Small intestine (tissue), 7 donors: ENCODE measurements at regions not wholly inside any gene's neighbourhood (a gene's known extent, or its start where the extent isn't known, plus 50 kb on each side); places are given as distances from the start of the nearest gene placed in this dataset.

Experiments
- DNase-seq, 2 donors: peaks; one replicate each; pipeline versions ENCODE4 v3.0.0 to v3.0.0-alpha.2; 2013
- FAIRE-seq: peaks from 2 replicates; lab custom pipeline; 2012; peaks lifted over from hg19 to GRCh38; lab: Jason Lieb, UNC
- H3K27ac ChIP-seq, 3 donors: one replicate each; pipeline ENCODE4 v1.5.1; 2013; ENCODE audit warnings: low read length in 2 of 3, mild to moderate bottlenecking in 2 of 3, control low read depth in 1 of 3, inconsistent platforms in 1 of 3, low read depth in 1 of 3, moderate library complexity in 1 of 3
- H3K27me3 ChIP-seq, 3 donors: one replicate each; pipeline ENCODE4 v1.6.1; 2013; ENCODE audit warnings: low read length in 3 of 3, inconsistent platforms in 1 of 3; ENCODE audit not compliant: control insufficient read depth in 3 of 3, insufficient read depth in 3 of 3
- H3K36me3 ChIP-seq, 3 donors: one replicate each; pipeline ENCODE4 v1.6.1; 2013; ENCODE audit warnings: low read length in 3 of 3, inconsistent platforms in 1 of 3, low read depth in 1 of 3, mild to moderate bottlenecking in 1 of 3, moderate library complexity in 1 of 3; ENCODE audit not compliant: control insufficient read depth in 3 of 3, insufficient read depth in 2 of 3
- H3K4me1 ChIP-seq, 3 donors: one replicate each; pipeline ENCODE4 v1.6.1; 2013; ENCODE audit warnings: low read length in 2 of 3, inconsistent platforms in 1 of 3, low read depth in 1 of 3, mild to moderate bottlenecking in 1 of 3, moderate library complexity in 1 of 3; ENCODE audit not compliant: control insufficient read depth in 3 of 3, insufficient read depth in 2 of 3
- H3K4me3 ChIP-seq, 3 donors: one replicate each; pipeline ENCODE4 v1.5.1; 2013; ENCODE audit warnings: low read length in 3 of 3, control low read depth in 1 of 3, inconsistent platforms in 1 of 3, low read depth in 1 of 3, mild to moderate bottlenecking in 1 of 3, moderate library complexity in 1 of 3
- H3K9me3 ChIP-seq, 2 donors: one replicate each; pipeline ENCODE4 v1.6.1; 2013; ENCODE audit warnings: low read depth in 1 of 2, low read length in 1 of 2; ENCODE audit not compliant: control insufficient read depth in 2 of 2, insufficient read depth in 1 of 2
- WGBS, 3 donors: extraction: QIAGEN DNeasy Blood & Tissue Kit; methylation state at CpG; one replicate each; pipeline ENCODE4 v1.1.7; 2013; 5-methylcytosine and 5-hydroxymethylcytosine counted together
- donor health status: healthy with polysubstance abuse.
- donor health status: control.
- donor health status: control.
- donor health status: Bipolar disorder and iron deficiency.
- donor health status: healthy.

GRCh38 chr13:34507630-34508029 lies 434.4 kb upstream of the NBEA start:
- Histone ChIP-seq H3K9me3 (no peaks in the 10 kb centered on the region), H3K36me3 (no peaks in the 10 kb centered on the region), H3K4me3 (no peak overlapping the region), H3K27ac (no peak overlapping the region), H3K27me3 (no peaks in the 10 kb centered on the region), H3K4me1 (no peaks in the 10 kb centered on the region)
- DNase-seq (no peak), FAIRE-seq (no peak)
- 86 to 93% (median 90%) methylated on average over 4 of the region's 4 CpGs for WGBS, 3 donors

- no peak overlapping the region for H3K4me3 ChIP-seq
- no peak overlapping the region for H3K27ac ChIP-seq
- no peaks in the 10 kb centered on the region for H3K36me3 ChIP-seq
- peaks cover 0 to 2% of the 10 kb centered on the region in 2 donors for H3K9me3 ChIP-seq
- H3K4me1 ChIP-seq: no peaks in the 10 kb centered on the region
- DNase-seq (no peak), FAIRE-seq (no peak)
- 74 to 80% (median 79%) methylated on average over 3 of the region's 3 CpGs for WGBS, 3 donors
- no peaks in the 10 kb centered on the region for H3K27me3 ChIP-seq
These were observed 429.3 kb upstream of the NBEA start for GRCh38 chr13:34512817-34513216.

- DNase-seq (no peak), FAIRE-seq (peak; percentile 19)
- WGBS, 3 donors: 92 to 93% (median 92%) methylated on average over 1 of the region's 1 CpG
- Histone ChIP-seq H3K9me3 (peaks cover 0 to 2% of the 10 kb centered on the region in 2 donors), H3K27me3 (no peaks in the 10 kb centered on the region), H3K36me3 (no peaks in the 10 kb centered on the region), H3K4me3 (no peak overlapping the region), H3K27ac (no peak overlapping the region), H3K4me1 (no peaks in the 10 kb centered on the region)
These were observed 428.5 kb upstream of the NBEA start for GRCh38 chr13:34513526-34513925.

- WGBS, 3 donors: 87 to 95% (median 90%) methylated on average over 3 of the region's 3 CpGs
- no peak for FAIRE-seq
- no peak for DNase-seq
- Histone ChIP-seq H3K9me3 (peaks cover 0 to 2% of the 10 kb centered on the region in 2 donors), H3K4me1 (no peaks in the 10 kb centered on the region), H3K27me3 (no peaks in the 10 kb centered on the region), H3K36me3 (no peaks in the 10 kb centered on the region), H3K4me3 (no peak overlapping the region), H3K27ac (no peak overlapping the region)
These were observed 426.9 kb upstream of the NBEA start for GRCh38 chr13:34515201-34515600.

GRCh38 chr13:34521171-34521570 lies 420.9 kb upstream of the NBEA start:
- Histone ChIP-seq H3K36me3 (no peaks in the 10 kb centered on the region), H3K27me3 (no peaks in the 10 kb centered on the region), H3K9me3 (peaks cover 0 to 2% of the 10 kb centered on the region in 2 donors), H3K4me1 (no peaks in the 10 kb centered on the region), H3K27ac (no peak overlapping the region), H3K4me3 (no peak overlapping the region)
- FAIRE-seq (no peak), DNase-seq (no peak)
- WGBS, 3 donors: 76 to 88% (median 82%) methylated on average over 5 of the region's 5 CpGs

- H3K36me3 ChIP-seq: no peaks in the 10 kb centered on the region
- no peaks in the 10 kb centered on the region for H3K27me3 ChIP-seq
- H3K27ac ChIP-seq: no peak overlapping the region
- WGBS, 3 donors: 19 to 39% (median 30%) methylated on average over 4 of the region's 4 CpGs
- H3K4me3 ChIP-seq: no peak overlapping the region
- no peaks in the 10 kb centered on the region for H3K4me1 ChIP-seq
- DNase-seq (no peak), FAIRE-seq (no peak)
- peaks cover 0 to 2% of the 10 kb centered on the region in 2 donors for H3K9me3 ChIP-seq
These were observed 419.3 kb upstream of the NBEA start for GRCh38 chr13:34522808-34523207.

- FAIRE-seq (no peak), DNase-seq (no peak)
- Histone ChIP-seq H3K36me3 (no peaks in the 10 kb centered on the region), H3K27me3 (no peaks in the 10 kb centered on the region), H3K27ac (no peak overlapping the region), H3K9me3 (peaks cover 0 to 2% of the 10 kb centered on the region in 2 donors), H3K4me3 (no peak overlapping the region), H3K4me1 (no peaks in the 10 kb centered on the region)
- 54 to 60% (median 54%) methylated on average over 3 of the region's 3 CpGs for WGBS, 3 donors
These were observed 418.7 kb upstream of the NBEA start for GRCh38 chr13:34523406-34523805.

GRCh38 chr13:34533941-34534340 lies 408.1 kb upstream of the NBEA start:
- Histone ChIP-seq H3K27ac (no peak overlapping the region), H3K9me3 (no peaks in the 10 kb centered on the region), H3K4me3 (no peak overlapping the region), H3K4me1 (no peaks in the 10 kb centered on the region), H3K27me3 (no peaks in the 10 kb centered on the region), H3K36me3 (no peaks in the 10 kb centered on the region)
- FAIRE-seq: no peak
- DNase-seq: no peak
- 68 to 81% (median 71%) methylated on average over 2 of the region's 2 CpGs for WGBS, 3 donors

- no peak for FAIRE-seq
- DNase-seq: no peak
- no peaks in the 10 kb centered on the region for H3K27me3 ChIP-seq
- H3K36me3 ChIP-seq: no peaks in the 10 kb centered on the region
- H3K9me3 ChIP-seq: no peaks in the 10 kb centered on the region
- H3K27ac ChIP-seq: no peak overlapping the region
- H3K4me1 ChIP-seq: no peaks in the 10 kb centered on the region
- H3K4me3 ChIP-seq: no peak overlapping the region
- 78 to 86% (median 85%) methylated on average over 4 of the region's 4 CpGs for WGBS, 3 donors
These were observed 399.7 kb upstream of the NBEA start for GRCh38 chr13:34542321-34542720.
